ENCODE measurements at regions not wholly inside any gene's neighbourhood (a gene's known extent, or its start where the extent isn't known, plus 50 kb on each side); places are given as distances from the start of the nearest gene placed in this dataset.

GRCh38 chr14:106346084-106346483 lies 819.7 kb downstream of the TMEM121 start:
- H3K36me3 ChIP-seq (ENCODE audit: insufficient read depth): no peaks in the 10 kb centered on the region
- no peak overlapping the region for H2AFZ ChIP-seq (ENCODE audit: low read depth)
- TF ChIP-seq, protein P1, sequence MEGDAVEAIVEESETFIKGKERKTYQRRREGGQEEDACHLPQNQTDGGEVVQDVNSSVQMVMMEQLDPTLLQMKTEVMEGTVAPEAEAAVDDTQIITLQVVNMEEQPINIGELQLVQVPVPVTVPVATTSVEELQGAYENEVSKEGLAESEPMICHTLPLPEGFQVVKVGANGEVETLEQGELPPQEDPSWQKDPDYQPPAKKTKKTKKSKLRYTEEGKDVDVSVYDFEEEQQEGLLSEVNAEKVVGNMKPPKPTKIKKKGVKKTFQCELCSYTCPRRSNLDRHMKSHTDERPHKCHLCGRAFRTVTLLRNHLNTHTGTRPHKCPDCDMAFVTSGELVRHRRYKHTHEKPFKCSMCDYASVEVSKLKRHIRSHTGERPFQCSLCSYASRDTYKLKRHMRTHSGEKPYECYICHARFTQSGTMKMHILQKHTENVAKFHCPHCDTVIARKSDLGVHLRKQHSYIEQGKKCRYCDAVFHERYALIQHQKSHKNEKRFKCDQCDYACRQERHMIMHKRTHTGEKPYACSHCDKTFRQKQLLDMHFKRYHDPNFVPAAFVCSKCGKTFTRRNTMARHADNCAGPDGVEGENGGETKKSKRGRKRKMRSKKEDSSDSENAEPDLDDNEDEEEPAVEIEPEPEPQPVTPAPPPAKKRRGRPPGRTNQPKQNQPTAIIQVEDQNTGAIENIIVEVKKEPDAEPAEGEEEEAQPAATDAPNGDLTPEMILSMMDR (conservative IDR thresholded peaks at IDR 0.05; ENCODE audit: low read depth, low read length): no peak
- no peaks in the 10 kb centered on the region for H3K79me2 ChIP-seq (ENCODE audit: insufficient read depth, low read depth)
- no peaks in the 10 kb centered on the region for H4K20me1 ChIP-seq (ENCODE audit: insufficient read depth)
- no peak overlapping the region for H3K4me2 ChIP-seq
- H3K9ac ChIP-seq: no peak overlapping the region
- H3K4me3 ChIP-seq (IDR thresholded peaks at IDR 0.05; ENCODE audit: insufficient read depth, low read depth, low read length): no peak overlapping the region
- H3K4me1 ChIP-seq (ENCODE audit: low read depth, poor library complexity, severe bottlenecking): peaks cover 10% of the 10 kb centered on the region
- H3K27me3 ChIP-seq (ENCODE audit: insufficient read depth, low read depth): no peaks in the 10 kb centered on the region
- H3K27ac ChIP-seq: no peak overlapping the region

GRCh38 chr14:106346534-106347290 lies 820.3 kb downstream of the TMEM121 start:
- peaks cover 10% of the 10 kb centered on the region for H3K4me1 ChIP-seq (ENCODE audit: low read depth, poor library complexity, severe bottlenecking)
- no peak overlapping the region for H2AFZ ChIP-seq (ENCODE audit: low read depth)
- H3K79me2 ChIP-seq (ENCODE audit: insufficient read depth, low read depth): no peaks in the 10 kb centered on the region
- no peaks in the 10 kb centered on the region for H4K20me1 ChIP-seq (ENCODE audit: insufficient read depth)
- no peak overlapping the region for H3K4me3 ChIP-seq (IDR thresholded peaks at IDR 0.05; ENCODE audit: insufficient read depth, low read depth, low read length)
- H3K27ac ChIP-seq: no peak overlapping the region
- no peaks in the 10 kb centered on the region for H3K36me3 ChIP-seq (ENCODE audit: insufficient read depth)
- TF ChIP-seq, protein P1 (conservative IDR thresholded peaks at IDR 0.05; ENCODE audit: low read depth, low read length): no peak
- H3K27me3 ChIP-seq (ENCODE audit: insufficient read depth, low read depth): no peaks in the 10 kb centered on the region
- H3K4me2 ChIP-seq: no peak overlapping the region
- H3K9ac ChIP-seq: no peak overlapping the region

DNA sequence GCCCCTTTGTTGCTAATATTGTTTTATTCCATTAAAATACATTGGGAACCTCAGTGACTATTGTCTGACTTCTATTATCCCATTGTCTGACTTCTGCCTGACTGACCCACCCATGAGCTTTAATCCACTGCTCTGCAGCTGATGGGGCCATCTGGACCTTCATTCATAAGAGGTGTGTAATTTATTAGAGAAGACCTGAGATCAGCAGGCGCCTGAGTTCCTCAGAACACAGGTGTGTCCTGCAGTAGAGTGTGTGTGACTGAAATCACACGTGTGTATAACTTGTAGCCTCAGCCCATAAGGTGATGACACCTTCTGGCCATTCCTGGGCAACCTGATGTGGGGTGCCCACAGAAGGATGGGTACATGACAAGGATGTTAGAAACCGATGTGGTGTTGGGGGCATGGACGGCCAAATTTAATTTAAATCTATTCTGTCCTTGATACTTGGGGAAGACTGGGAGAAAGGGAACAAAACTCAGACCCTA lies 821.0 kb downstream of the TMEM121 start:
- no peaks in the 10 kb centered on the region for H3K36me3 ChIP-seq (ENCODE audit: insufficient read depth)

GRCh38 chr14:106347890-106348755 lies 821.7 kb downstream of the TMEM121 start:
- Histone ChIP-seq H3K36me3 (ENCODE audit: insufficient read depth) (no peaks in the 10 kb centered on the region), H4K20me1 (ENCODE audit: insufficient read depth) (no peaks in the 10 kb centered on the region), H3K4me2 (no peak overlapping the region), H3K27ac (no peak overlapping the region), H3K79me2 (ENCODE audit: insufficient read depth, low read depth) (no peaks in the 10 kb centered on the region), H3K9ac (no peak overlapping the region), H2AFZ (ENCODE audit: low read depth) (no peak overlapping the region), H3K27me3 (ENCODE audit: insufficient read depth, low read depth) (no peaks in the 10 kb centered on the region), H3K4me3 (IDR thresholded peaks at IDR 0.05; ENCODE audit: insufficient read depth, low read depth, low read length) (no peak overlapping the region), H3K4me1 (ENCODE audit: low read depth, poor library complexity, severe bottlenecking) (peaks cover 10% of the 10 kb centered on the region)
- TF ChIP-seq, protein P1 (conservative IDR thresholded peaks at IDR 0.05; ENCODE audit: low read depth, low read length): no peak

More for the DNA sequence above, 821.0 kb downstream of the TMEM121 start:
- no peaks in the 10 kb centered on the region for H3K27me3 ChIP-seq (ENCODE audit: insufficient read depth, low read depth)
- TF ChIP-seq, protein P1 (conservative IDR thresholded peaks at IDR 0.05; ENCODE audit: low read depth, low read length): no peak
- H4K20me1 ChIP-seq (ENCODE audit: insufficient read depth): no peaks in the 10 kb centered on the region
- no peak overlapping the region for H3K4me2 ChIP-seq
- peaks cover 10% of the 10 kb centered on the region for H3K4me1 ChIP-seq (ENCODE audit: low read depth, poor library complexity, severe bottlenecking)
- H3K9ac ChIP-seq: no peak overlapping the region
- H3K27ac ChIP-seq: no peak overlapping the region
- H3K4me3 ChIP-seq (IDR thresholded peaks at IDR 0.05; ENCODE audit: insufficient read depth, low read depth, low read length): no peak overlapping the region
- no peaks in the 10 kb centered on the region for H3K79me2 ChIP-seq (ENCODE audit: insufficient read depth, low read depth)
- H2AFZ ChIP-seq (ENCODE audit: low read depth): no peak overlapping the region
